ENCODE measurements at regions not wholly inside any gene's neighbourhood (a gene's known extent, or its start where the extent isn't known, plus 50 kb on each side); places are given as distances from the start of the nearest gene placed in this dataset.
A peak's percentile ranks its signal among the peaks of the same experiment; 100 is the strongest.

- no peaks in the 10 kb centered on the region for H3K27me3 ChIP-seq (ENCODE audit: insufficient read depth)
- H3K27ac ChIP-seq (ENCODE audit: low read depth in 2 of 2, low read length in 1 of 2): no peak overlapping the region
- H3K4me1 ChIP-seq (ENCODE audit: control insufficient read depth in 1 of 2, insufficient read depth in 2 of 2, low read depth in 1 of 2, low read length in 1 of 2): peaks cover 0 to 7% of the 10 kb centered on the region in 2 experiments; a peak in 2 of 4 replicates
- ChIA-PET CTCF (no interaction called here), POLR2A (no interaction called here)
- no peak overlapping the region for H2AFZ ChIP-seq (ENCODE audit: low read depth)
- WGBS (ENCODE audit: low lambda C conversion rate): 18% methylated on average over 3 of the region's 3 CpGs
- H3K4me2 ChIP-seq: no peak overlapping the region
- H3F3A ChIP-seq (replicated peaks; ENCODE audit: insufficient read depth): no peaks in the 10 kb centered on the region
- no peaks in the 10 kb centered on the region for H3K9me3 ChIP-seq
- H3K36me3 ChIP-seq (replicated peaks in 1 of 2; ENCODE audit: control insufficient read depth in 1 of 2, insufficient read depth in 2 of 2, low read length in 1 of 2): no peaks in the 10 kb centered on the region
- no peak for TF ChIP-seq MEF2A (IDR thresholded peaks at IDR 0.05; ENCODE audit: borderline replicate concordance, low read depth)
- no peak for TF ChIP-seq MAX (IDR thresholded peaks at IDR 0.05; ENCODE audit: low read depth)
- TF ChIP-seq GABPA (IDR thresholded peaks at IDR 0.05; ENCODE audit: low read depth): no peak
- no peak for TF ChIP-seq PBX3 (IDR thresholded peaks at IDR 0.05)
- no peak for TF ChIP-seq RCOR1 (IDR thresholded peaks at IDR 0.05; ENCODE audit: low read length)
- no peak for TF ChIP-seq CHD2 (IDR thresholded peaks at IDR 0.05; ENCODE audit: low read length, partially characterized antibody)
- TF ChIP-seq USF2 (IDR thresholded peaks at IDR 0.05; ENCODE audit: borderline replicate concordance, low read depth, low read length): no peak
- TF ChIP-seq SMC3 (IDR thresholded peaks at IDR 0.05; ENCODE audit: low read depth, low read length): no peak
- no peak for TF ChIP-seq NFIC (IDR thresholded peaks at IDR 0.05; ENCODE audit: borderline replicate concordance)
- no peak for TF ChIP-seq ELF1 (IDR thresholded peaks at IDR 0.05)
- no peak for TF ChIP-seq TEAD4 (IDR thresholded peaks at IDR 0.05; ENCODE audit: borderline replicate concordance, insufficient read depth)
- TF ChIP-seq IRF3 (IDR thresholded peaks at IDR 0.05; ENCODE audit: low read depth, low read length): no peak
- no peak for TF ChIP-seq MXI1 (IDR thresholded peaks at IDR 0.05; ENCODE audit: low read depth, low read length)
- no peaks in the 10 kb centered on the region for H4K20me1 ChIP-seq (ENCODE audit: insufficient read depth)
- no peak overlapping the region for H3K4me3 ChIP-seq (ENCODE audit: low read depth in 2 of 2, low read length in 1 of 2)
- H3K9ac ChIP-seq: no peak overlapping the region
- H3K9me2 ChIP-seq: no peaks in the 10 kb centered on the region
- no peaks in the 10 kb centered on the region for H3K79me2 ChIP-seq (ENCODE audit: insufficient read depth)
- DNase-seq: no peak
Measured at GRCh38 chr12:103093499-103094106, 136.1 kb downstream of the ASCL1 start.

GRCh38 chr12:103097496-103097895, 140.0 kb downstream of the ASCL1 start:
- H3K9me2 ChIP-seq: no peaks in the 10 kb centered on the region
- H3K27me3 ChIP-seq (ENCODE audit: insufficient read depth): no peaks in the 10 kb centered on the region
- no peak for TF ChIP-seq GABPA (IDR thresholded peaks at IDR 0.05; ENCODE audit: low read depth)
- peak in 1 of 2 experiments; percentile 86; a peak in 2 of 4 replicates for TF ChIP-seq EP300 (IDR thresholded peaks at IDR 0.05; ENCODE audit: borderline replicate concordance in 1 of 2, low read depth in 1 of 2, low read length in 1 of 2)
- peak; percentile 69 for TF ChIP-seq GATA2 (CRISPR knock-in tag; IDR thresholded peaks at IDR 0.05)
- TF ChIP-seq TEAD4 (IDR thresholded peaks at IDR 0.05; ENCODE audit: borderline replicate concordance, insufficient read depth): no peak
- TF ChIP-seq RCOR1 (IDR thresholded peaks at IDR 0.05; ENCODE audit: low read length): peak; percentile 88
- TF ChIP-seq RAD21 (IDR thresholded peaks at IDR 0.05; ENCODE audit: low read length): 0 out of 2 replicates have a peak, but pooled peaks have one; percentile 3
- TF ChIP-seq CTCF (IDR thresholded peaks at IDR 0.05): no peak
- no peak for TF ChIP-seq IRF3 (IDR thresholded peaks at IDR 0.05; ENCODE audit: low read depth, low read length)
- TF ChIP-seq CHD2 (IDR thresholded peaks at IDR 0.05; ENCODE audit: low read length, partially characterized antibody): peak; percentile 37
- TF ChIP-seq MEF2A (IDR thresholded peaks at IDR 0.05; ENCODE audit: borderline replicate concordance, low read depth): no peak
- no peak for TF ChIP-seq POLR2AphosphoS5 (IDR thresholded peaks at IDR 0.05; ENCODE audit: low read depth, low read length)
- peak overlapping the region in 1 of 2 experiments; percentile 92; a peak in 2 of 4 replicates for H3K27ac ChIP-seq (ENCODE audit: low read depth in 2 of 2, low read length in 1 of 2)
- POLR2A ChIA-PET: no interaction called here
- no peaks in the 10 kb centered on the region for H3F3A ChIP-seq (replicated peaks; ENCODE audit: insufficient read depth)
- no peaks in the 10 kb centered on the region for H3K36me3 ChIP-seq (replicated peaks in 1 of 2; ENCODE audit: control insufficient read depth in 1 of 2, insufficient read depth in 2 of 2, low read length in 1 of 2)
- H3K4me3 ChIP-seq (ENCODE audit: low read depth in 2 of 2, low read length in 1 of 2): no peak overlapping the region
- H3K9me3 ChIP-seq: no peaks in the 10 kb centered on the region
- no peak overlapping the region for H2AFZ ChIP-seq (ENCODE audit: low read depth)
- no peaks in the 10 kb centered on the region for H4K20me1 ChIP-seq (ENCODE audit: insufficient read depth)
- H3K4me2 ChIP-seq: no peak overlapping the region
- WGBS (ENCODE audit: low lambda C conversion rate): 42% methylated on average over 2 of the region's 2 CpGs
- H3K79me2 ChIP-seq (ENCODE audit: insufficient read depth): no peaks in the 10 kb centered on the region
- H3K9ac ChIP-seq: no peak overlapping the region
- CTCF ChIA-PET: no interaction called here
- H3K4me1 ChIP-seq (ENCODE audit: control insufficient read depth in 1 of 2, insufficient read depth in 2 of 2, low read depth in 1 of 2, low read length in 1 of 2): peaks cover 0 to 14% of the 10 kb centered on the region in 2 experiments; a peak in 2 of 4 replicates
- peak; percentile 27 for DNase-seq
